IPS-20b (cell line): ENCODE measurements at regions not wholly inside any gene's neighbourhood (a gene's known extent, or its start where the extent isn't known, plus 50 kb on each side); places are given as distances from the start of the nearest gene placed in this dataset.

Experiments used
- H3K27ac ChIP-seq: one replicate; pipeline ENCODE4 v1.5.1; 2013; ENCODE audit warnings: low read length
- H3K27me3 ChIP-seq: 2 replicates; pipeline ENCODE4 v1.6.1; 2013; ENCODE audit warnings: mild to moderate bottlenecking, low read length, inconsistent platforms; ENCODE audit not compliant: insufficient read depth
- H3K36me3 ChIP-seq: 2 replicates; pipeline ENCODE4 v1.6.1; 2013; ENCODE audit warnings: low read depth, mild to moderate bottlenecking, inconsistent platforms, low read length, moderate library complexity; ENCODE audit not compliant: insufficient read depth
- H3K4me1 ChIP-seq: 2 replicates; pipeline ENCODE4 v1.6.1; 2013; ENCODE audit warnings: mild to moderate bottlenecking, control low read depth, inconsistent platforms, low read length, moderate library complexity; ENCODE audit not compliant: insufficient read depth
- H3K4me3 ChIP-seq: 2 replicates; pipeline ENCODE4 v1.5.1; 2013; ENCODE audit warnings: mild to moderate bottlenecking, low read length, inconsistent platforms
- H3K9ac ChIP-seq: 2 replicates; pipeline ENCODE4 v1.6.1; 2013; ENCODE audit warnings: low read depth, mild to moderate bottlenecking, inconsistent platforms, low read length, moderate library complexity
- H3K9me3 ChIP-seq: 2 replicates; pipeline ENCODE4 v1.6.1; 2013; ENCODE audit warnings: mild to moderate bottlenecking, low read depth, low read length, inconsistent platforms; ENCODE audit not compliant: insufficient read depth

GRCh38 chr4:148770848-148771247 is 328.6 kb upstream of the NR3C2 start:
- Histone ChIP-seq H3K27me3 (no peaks in the 10 kb centered on the region), H3K9ac (no peak overlapping the region), H3K36me3 (no peaks in the 10 kb centered on the region), H3K9me3 (no peaks in the 10 kb centered on the region), H3K27ac (no peak overlapping the region), H3K4me3 (no peak overlapping the region), H3K4me1 (no peaks in the 10 kb centered on the region)

- H3K36me3 ChIP-seq: no peaks in the 10 kb centered on the region
- no peak overlapping the region for H3K27ac ChIP-seq
- no peak overlapping the region for H3K4me3 ChIP-seq
- no peak overlapping the region for H3K9ac ChIP-seq
- no peaks in the 10 kb centered on the region for H3K4me1 ChIP-seq
- no peaks in the 10 kb centered on the region for H3K9me3 ChIP-seq
- H3K27me3 ChIP-seq: no peaks in the 10 kb centered on the region
Measured at GRCh38 chr4:148770377-148770776, 328.2 kb upstream of the NR3C2 start.

DNA sequence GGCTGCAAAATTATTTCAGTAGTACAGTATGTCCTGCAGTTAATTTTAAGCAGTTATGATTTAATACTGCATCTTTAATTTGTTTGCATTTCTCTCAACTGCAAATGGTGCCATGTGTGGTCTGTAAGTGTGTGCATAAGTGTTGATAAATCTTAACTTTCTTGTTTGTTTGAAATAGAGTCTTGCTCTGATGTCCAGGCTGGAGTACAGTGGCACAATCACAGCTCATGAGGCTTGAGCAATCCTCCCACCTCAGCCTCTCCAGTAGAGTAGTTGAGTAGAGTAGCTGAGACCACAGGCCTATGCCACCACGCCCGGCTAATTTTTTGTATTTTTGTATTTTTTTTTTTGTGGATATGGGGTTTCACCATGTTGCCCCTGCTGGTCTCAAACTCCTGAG is 322.5 kb upstream of the NR3C2 start:
- Histone ChIP-seq H3K27me3 (no peaks in the 10 kb centered on the region), H3K36me3 (no peaks in the 10 kb centered on the region), H3K9me3 (peaks cover 7% of the 10 kb centered on the region; the same call in 1 of the 2 replicates), H3K9ac (no peak overlapping the region), H3K27ac (no peak overlapping the region), H3K4me1 (no peaks in the 10 kb centered on the region), H3K4me3 (no peak overlapping the region)

DNA sequence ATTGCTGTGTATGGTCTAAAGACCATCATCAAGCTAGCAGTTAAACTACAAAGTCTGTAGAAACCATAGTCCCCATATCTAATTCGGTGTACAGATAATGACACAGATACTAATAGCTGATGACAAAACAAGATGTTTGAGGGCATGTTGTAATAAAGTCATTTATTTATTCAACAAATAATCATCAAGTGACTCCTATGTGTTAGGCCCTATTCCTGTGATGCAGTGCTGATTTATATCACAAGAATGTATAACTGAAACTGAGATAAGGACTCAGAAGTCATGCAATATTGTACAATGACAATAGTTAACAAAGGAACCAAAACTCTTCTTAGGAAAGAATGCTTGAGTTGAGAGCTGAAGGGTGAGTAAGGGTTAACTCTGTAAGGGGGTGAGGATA is 315.0 kb upstream of the NR3C2 start:
- no peaks in the 10 kb centered on the region for H3K36me3 ChIP-seq
- no peak overlapping the region for H3K9ac ChIP-seq
- H3K9me3 ChIP-seq: peaks cover 7% of the 10 kb centered on the region; the same call in 1 of the 2 replicates
- H3K27me3 ChIP-seq: no peaks in the 10 kb centered on the region
- no peak overlapping the region for H3K27ac ChIP-seq
- no peak overlapping the region for H3K4me3 ChIP-seq
- no peaks in the 10 kb centered on the region for H3K4me1 ChIP-seq

DNA sequence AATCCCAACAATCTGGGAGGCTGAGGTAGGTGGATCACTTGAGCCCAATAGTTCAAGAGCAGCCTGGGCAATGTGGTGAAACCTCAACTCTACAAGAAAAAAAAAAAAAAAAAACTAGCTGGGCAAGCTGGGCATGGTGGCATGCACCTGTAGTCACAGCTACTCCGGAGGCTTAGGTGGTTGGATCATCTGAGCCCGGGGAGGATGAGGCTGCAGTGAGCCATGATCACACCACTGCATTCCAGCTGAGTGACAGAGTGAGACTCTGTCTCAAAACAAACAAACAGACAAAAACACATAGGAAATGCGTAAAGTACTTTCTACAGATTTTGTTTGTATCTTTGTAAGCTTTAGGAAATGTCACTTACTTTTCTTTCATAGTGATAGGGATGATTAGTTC is 307.2 kb upstream of the NR3C2 start:
- no peaks in the 10 kb centered on the region for H3K9me3 ChIP-seq
- H3K27ac ChIP-seq: no peak overlapping the region
- no peak overlapping the region for H3K9ac ChIP-seq
- no peak overlapping the region for H3K4me3 ChIP-seq
- H3K4me1 ChIP-seq: no peaks in the 10 kb centered on the region
- no peaks in the 10 kb centered on the region for H3K36me3 ChIP-seq
- no peaks in the 10 kb centered on the region for H3K27me3 ChIP-seq

DNA sequence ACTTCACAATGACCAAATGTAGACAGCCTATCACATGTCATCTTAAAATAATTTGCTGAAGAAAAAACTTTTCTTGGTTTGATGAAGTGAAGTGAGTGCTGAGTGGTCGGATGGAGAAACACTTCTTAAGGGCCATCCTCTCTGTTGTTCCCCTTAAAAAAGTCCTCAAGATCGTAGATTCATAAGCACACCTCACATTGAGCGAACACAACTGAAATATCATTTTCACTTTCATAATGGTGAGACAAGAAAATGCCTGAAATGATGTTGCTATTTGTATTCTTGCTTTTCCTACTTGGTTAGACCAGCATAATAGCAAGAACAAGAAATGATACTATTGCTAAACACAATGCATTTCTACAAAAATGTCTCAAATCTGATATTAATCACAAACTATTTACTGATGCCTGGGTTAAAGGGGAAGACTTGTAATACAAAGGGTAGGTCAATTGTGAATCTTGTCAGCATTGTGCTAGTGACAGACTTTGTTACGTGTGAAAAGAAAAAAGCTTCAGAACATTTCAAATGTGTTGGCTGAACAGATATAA is 305.6 kb upstream of the NR3C2 start:
- no peak overlapping the region for H3K27ac ChIP-seq
- H3K36me3 ChIP-seq: no peaks in the 10 kb centered on the region
- no peaks in the 10 kb centered on the region for H3K27me3 ChIP-seq
- no peak overlapping the region for H3K4me3 ChIP-seq
- H3K9me3 ChIP-seq: no peaks in the 10 kb centered on the region
- H3K4me1 ChIP-seq: no peaks in the 10 kb centered on the region
- no peak overlapping the region for H3K9ac ChIP-seq

DNA sequence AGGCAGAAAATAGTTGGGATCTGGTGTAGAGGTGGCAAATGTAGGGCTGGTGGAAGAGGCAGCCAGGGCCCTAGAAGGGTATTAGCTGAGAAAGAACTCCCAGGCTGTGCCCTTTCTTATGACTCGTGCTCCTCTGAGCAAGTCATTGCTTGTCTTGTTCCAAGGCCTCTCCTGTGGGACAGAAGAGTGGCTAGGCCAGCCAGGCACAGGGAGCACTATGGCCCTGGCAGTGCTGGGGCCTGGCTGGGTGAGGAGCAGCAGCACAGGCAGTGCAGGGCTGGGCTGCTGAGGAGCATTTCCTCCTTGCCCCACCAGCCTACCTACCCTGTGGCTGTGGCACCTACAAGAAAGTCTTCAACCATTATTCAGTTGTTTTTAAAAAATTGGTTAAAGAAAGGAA is 298.5 kb upstream of the NR3C2 start:
- Histone ChIP-seq H3K27me3 (no peaks in the 10 kb centered on the region), H3K9ac (no peak overlapping the region), H3K9me3 (no peaks in the 10 kb centered on the region), H3K36me3 (no peaks in the 10 kb centered on the region), H3K27ac (no peak overlapping the region), H3K4me3 (no peak overlapping the region), H3K4me1 (no peaks in the 10 kb centered on the region)

DNA sequence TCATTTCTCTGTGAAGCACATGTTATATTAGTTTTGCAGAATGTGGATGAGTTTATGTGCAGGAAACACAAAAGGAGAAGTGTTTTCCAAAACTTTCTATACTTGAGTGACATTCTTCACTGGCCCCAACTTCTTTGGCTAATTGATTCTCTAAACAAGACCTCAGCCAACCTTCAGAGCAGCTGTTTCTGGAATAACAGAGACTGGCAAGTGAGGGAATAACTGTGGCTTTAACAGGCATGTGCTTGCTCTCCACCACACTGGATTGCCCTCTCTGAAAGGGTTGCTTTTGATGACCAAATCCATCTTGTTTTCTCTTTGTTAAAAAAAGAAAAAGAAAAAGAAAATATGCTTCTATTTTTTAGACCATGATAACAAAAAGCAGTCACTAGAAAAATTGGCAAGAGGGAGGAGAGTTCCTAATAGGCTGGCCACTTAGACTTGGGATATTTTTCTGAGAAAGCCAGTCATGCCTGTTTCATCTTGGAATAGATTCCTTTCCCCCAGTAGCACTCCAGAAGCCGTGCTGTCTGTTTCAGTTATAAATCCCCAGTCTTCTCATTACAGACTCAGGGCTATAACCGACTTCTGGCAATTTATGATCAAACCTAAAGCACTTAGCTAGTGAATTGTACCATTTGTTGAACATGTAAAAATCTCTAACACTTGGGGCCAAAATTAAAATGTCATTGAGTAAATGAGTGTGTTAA is 295.0 kb upstream of the NR3C2 start:
- H3K27ac ChIP-seq: no peak overlapping the region
- H3K4me3 ChIP-seq: no peak overlapping the region
- no peaks in the 10 kb centered on the region for H3K4me1 ChIP-seq
- no peaks in the 10 kb centered on the region for H3K27me3 ChIP-seq
- H3K9ac ChIP-seq: no peak overlapping the region
- H3K9me3 ChIP-seq: no peaks in the 10 kb centered on the region
- no peaks in the 10 kb centered on the region for H3K36me3 ChIP-seq

- no peaks in the 10 kb centered on the region for H3K27me3 ChIP-seq
- H3K4me3 ChIP-seq: no peak overlapping the region
- no peak overlapping the region for H3K27ac ChIP-seq
- H3K9me3 ChIP-seq: no peaks in the 10 kb centered on the region
- no peak overlapping the region for H3K9ac ChIP-seq
- no peaks in the 10 kb centered on the region for H3K36me3 ChIP-seq
- H3K4me1 ChIP-seq: no peaks in the 10 kb centered on the region
Measured at GRCh38 chr4:148735432-148736155, 293.4 kb upstream of the NR3C2 start.

DNA sequence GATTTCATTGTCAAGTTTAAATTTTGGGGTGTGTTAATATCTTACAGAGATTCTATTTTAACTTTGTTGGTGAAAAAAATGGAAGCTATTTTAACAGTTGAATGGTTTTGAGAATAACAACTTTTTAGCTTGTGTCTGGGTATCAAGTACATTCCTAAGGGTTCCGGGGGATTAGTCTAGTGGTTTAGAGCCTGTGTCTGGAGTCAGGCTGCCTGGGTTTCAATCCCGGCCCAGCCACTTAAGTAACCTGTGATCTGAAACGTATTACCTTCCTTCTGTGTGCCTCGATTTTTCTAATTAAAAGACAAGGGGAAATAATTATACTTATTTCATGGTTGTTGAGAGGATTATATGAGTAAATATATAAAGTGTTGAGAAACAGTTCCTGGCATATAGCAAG is 288.6 kb upstream of the NR3C2 start:
- no peaks in the 10 kb centered on the region for H3K9me3 ChIP-seq
- no peaks in the 10 kb centered on the region for H3K4me1 ChIP-seq
- H3K36me3 ChIP-seq: no peaks in the 10 kb centered on the region
- no peak overlapping the region for H3K27ac ChIP-seq
- H3K9ac ChIP-seq: no peak overlapping the region
- H3K27me3 ChIP-seq: no peaks in the 10 kb centered on the region
- H3K4me3 ChIP-seq: no peak overlapping the region

- no peaks in the 10 kb centered on the region for H3K27me3 ChIP-seq
- H3K36me3 ChIP-seq: no peaks in the 10 kb centered on the region
- H3K27ac ChIP-seq: no peak overlapping the region
- no peak overlapping the region for H3K4me3 ChIP-seq
- H3K9me3 ChIP-seq: no peaks in the 10 kb centered on the region
- H3K9ac ChIP-seq: no peak overlapping the region
- H3K4me1 ChIP-seq: no peaks in the 10 kb centered on the region
Measured at GRCh38 chr4:148730082-148730640, 287.9 kb upstream of the NR3C2 start.

- no peak overlapping the region for H3K9ac ChIP-seq
- no peak overlapping the region for H3K27ac ChIP-seq
- H3K27me3 ChIP-seq: no peaks in the 10 kb centered on the region
- H3K36me3 ChIP-seq: no peaks in the 10 kb centered on the region
- no peaks in the 10 kb centered on the region for H3K9me3 ChIP-seq
- no peaks in the 10 kb centered on the region for H3K4me1 ChIP-seq
- no peak overlapping the region for H3K4me3 ChIP-seq
Measured at GRCh38 chr4:148717988-148718387, 275.8 kb upstream of the NR3C2 start.
